Nucleus accumbens (tissue), 56 donors: ENCODE measurements at regions not wholly inside any gene's neighbourhood (a gene's known extent, or its start where the extent isn't known, plus 50 kb on each side); places are given as distances from the start of the nearest gene placed in this dataset.
"Not testable (repeated sequence)": the region's sequence is repeated elsewhere in the genome, so short reads cannot be mapped to it uniquely, and the experiment has no call there.

Source experiments
- DNase-seq, 56 donors: peaks; one replicate each; lab custom pipeline; 2025; lab: John Stamatoyannopoulos, UW

DNA sequence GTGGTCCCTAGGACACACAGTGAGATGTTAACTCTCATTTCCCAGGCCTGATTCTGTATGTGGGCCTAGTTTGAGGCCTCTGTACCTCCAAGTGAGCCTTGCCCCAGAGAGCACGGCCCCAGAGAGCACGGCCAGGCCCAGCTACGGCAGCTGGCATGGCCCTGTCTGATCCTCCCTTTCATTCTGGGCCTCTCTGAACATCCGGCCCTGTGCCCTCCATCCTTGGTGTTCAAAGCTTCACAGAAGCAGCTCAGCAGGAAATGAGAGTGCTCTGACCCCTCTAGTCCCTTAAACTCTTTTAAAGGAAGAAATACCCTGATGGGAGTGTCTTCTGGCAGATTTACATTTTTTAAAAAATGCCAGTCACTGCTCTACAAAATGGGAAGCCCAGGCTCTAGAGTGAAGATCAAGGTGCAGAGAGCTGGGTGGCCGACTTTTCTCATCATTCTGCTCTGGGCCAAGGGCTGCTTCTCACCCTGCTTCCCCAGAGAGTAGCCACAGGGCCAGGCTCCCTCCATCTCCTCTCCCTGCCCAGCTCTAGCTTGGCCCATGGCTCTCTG is 171.9 kb downstream of the RPS24 start:
- no peak for DNase-seq

- no peak for DNase-seq
These were observed 173.6 kb downstream of the RPS24 start for GRCh38 chr10:78207216-78207615.

DNA sequence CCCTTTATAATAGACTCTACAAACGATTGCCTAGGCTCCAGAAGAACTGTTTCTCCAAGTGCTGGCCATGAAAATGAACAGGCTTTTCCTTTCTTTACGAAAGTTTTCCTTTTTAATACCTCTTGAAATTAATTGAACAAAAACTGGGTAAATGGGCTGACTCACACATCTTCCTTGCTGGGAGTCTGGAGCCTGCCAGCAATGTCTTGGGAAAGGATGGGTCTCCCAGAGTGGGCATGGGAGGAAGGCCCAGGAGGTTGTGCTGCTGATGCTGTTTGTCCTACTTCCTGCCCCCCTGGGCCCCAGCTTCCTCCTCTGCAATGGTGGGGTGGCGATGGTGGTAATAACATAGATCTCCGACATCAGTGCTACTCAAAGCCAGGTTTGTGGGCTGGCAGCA is 174.1 kb downstream of the RPS24 start:
- DNase-seq = no peak

- DNase-seq = no peak
These were observed 176.3 kb downstream of the RPS24 start for GRCh38 chr10:78209970-78210369.

- no peak for DNase-seq
These were observed 176.9 kb downstream of the RPS24 start for GRCh38 chr10:78210548-78210947.

DNA sequence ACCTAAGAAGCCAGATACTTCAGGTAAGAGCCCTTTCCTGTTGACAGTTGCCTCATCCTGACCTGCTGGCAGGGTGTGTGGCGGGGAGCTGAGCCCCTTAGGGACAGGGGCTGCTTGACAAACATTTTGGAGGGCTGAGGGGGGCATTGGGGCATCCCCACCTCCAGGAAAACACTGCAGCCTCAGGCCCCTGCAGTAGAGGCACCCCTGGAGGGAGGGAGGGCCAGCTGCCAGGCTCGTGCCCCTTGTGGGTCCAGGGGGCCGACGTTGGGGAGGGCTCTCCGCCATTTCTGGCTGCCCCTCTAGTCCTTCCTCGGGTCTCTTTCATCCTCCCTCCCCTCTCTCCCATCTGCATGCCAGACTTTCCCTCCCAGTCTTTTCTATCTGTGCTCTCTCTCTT is 177.3 kb downstream of the RPS24 start:
- no peak for DNase-seq

GRCh38 chr10:78211561-78212051 is 177.9 kb downstream of the RPS24 start:
- DNase-seq = peak in 41 of 56 donors; percentile 7 to 69 (median 25)

- DNase-seq = peak in 2 of 56 donors; percentile 8 to 27
These were observed 178.6 kb downstream of the RPS24 start for GRCh38 chr10:78212060-78212785.

DNA sequence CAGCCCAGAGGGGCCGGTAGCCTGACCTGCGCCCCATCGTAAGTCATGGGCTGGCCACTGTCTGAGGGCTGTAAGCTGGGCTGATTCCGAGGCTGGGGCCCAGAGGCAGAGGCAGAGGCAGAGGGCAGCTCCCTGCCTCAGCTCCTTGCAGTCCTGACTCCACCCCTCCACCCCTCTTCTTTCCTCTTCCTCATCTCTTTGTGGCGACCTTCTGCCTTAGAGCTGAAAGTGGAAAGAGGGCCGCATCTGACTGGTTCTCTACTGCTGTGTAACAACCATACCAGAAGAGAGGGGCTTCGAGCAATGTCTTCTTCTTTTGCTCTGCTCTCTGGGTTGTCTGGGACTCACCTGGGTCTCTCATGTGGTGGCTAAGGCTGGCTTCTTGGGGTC is 179.1 kb downstream of the RPS24 start:
- no peak for DNase-seq

DNA sequence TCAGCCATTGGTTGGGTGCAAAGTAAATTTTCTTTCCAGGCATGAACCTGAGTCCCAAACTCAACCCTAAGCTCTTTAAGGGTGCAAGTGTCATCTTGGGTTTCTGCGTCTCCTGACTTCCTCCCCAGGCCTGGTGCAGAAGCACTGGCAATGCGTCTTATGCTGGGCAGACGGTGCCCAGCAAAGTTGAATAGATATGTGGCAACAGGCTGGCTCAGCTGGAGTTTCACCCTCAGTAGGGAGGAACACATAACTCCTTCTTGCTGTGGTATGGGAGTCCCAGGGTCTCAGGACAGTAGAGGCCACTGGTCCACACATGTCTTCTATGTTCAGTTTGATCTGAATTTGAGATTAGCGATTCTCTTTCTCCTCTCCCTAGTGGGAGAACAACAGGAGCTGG is 181.3 kb downstream of the RPS24 start:
- no peak for DNase-seq

DNA sequence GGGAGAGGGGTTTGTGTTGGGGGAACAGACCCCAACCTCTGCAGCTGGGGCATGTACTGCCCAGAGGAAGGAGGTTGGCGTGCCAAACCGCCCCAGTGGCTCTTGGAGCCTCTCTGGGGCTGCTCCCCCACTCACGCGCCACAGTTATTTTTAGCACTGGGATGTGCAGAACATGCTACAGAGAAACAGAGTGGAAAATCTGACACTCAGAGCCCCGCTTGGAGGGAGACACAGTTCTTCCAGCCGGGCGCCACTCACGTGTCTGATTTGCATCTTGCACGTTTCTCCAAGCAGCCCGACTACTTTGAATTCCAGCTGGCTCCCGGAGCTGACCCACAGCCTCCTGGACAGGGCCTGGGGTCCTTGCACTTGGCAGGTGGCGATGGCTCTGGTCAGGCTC is 182.0 kb downstream of the RPS24 start:
- peak in 41 of 56 donors; percentile 4 to 68 (median 35) for DNase-seq

GRCh38 chr10:78217336-78217735 is 183.7 kb downstream of the RPS24 start:
- DNase-seq = no peak

DNA sequence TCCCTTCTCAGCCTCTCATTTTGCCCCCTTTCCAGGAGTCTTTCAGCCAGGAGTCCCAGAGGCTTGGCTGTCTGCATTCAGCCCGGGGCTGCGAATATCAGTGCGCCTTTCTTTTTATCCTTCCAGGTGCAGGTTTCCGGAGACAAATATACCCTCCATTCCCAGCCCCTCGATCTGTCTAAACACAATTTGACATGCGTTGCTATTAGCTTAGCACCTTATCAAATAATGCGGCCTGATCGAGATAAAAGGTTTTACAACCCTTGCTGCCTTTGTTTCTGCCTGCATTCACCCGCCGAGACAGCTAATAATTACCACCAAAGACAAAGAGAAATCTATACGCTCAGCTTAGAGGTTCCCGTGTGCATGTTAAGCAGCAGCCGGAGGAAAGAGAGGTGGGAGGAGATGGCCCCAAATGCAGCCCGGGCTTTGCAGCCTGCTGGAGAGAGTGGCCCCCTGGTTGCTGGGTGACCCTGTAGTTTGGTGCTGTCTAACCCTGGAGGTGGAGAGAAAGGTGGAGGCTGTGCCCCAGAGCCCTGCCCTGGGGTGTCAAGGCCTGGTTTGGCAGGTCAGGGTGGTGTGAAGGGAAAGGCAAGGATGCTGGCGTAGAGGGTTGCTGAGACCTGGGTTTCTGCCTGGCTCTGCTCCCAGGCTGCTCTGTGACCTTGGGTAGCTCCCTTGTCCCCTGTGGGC is 185.3 kb downstream of the RPS24 start:
- DNase-seq = no peak

- DNase-seq = not testable (repeated sequence)
These were observed 185.9 kb downstream of the RPS24 start for GRCh38 chr10:78219568-78219967.

GRCh38 chr10:78220781-78221180 is 187.1 kb downstream of the RPS24 start:
- DNase-seq = no peak

- no peak for DNase-seq
These were observed 188.6 kb downstream of the RPS24 start for GRCh38 chr10:78222096-78222790.

GRCh38 chr10:78223088-78223487 is 189.4 kb downstream of the RPS24 start:
- DNase-seq = no peak

DNA sequence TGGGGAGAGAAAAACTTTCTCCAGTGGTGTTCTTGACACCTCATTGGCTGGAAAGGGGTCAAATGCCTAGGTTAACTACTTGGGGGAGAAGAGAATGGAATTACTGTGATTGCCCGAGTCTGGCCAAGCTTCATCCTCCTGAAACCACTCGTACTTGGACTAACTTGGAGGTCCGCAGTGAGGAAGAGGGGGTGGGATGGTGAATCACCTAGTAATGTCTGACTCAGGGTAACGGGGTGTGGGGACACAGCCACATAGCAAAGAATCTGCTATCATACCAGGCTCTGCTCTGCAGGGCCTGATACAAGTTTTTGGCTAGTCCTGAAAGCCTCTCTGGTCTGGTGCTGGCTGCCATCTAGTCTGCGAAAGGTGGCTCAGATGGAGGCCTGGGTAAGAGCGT is 190.9 kb downstream of the RPS24 start:
- no peak for DNase-seq

- DNase-seq = no peak
These were observed 191.9 kb downstream of the RPS24 start for GRCh38 chr10:78225594-78225993.

DNA sequence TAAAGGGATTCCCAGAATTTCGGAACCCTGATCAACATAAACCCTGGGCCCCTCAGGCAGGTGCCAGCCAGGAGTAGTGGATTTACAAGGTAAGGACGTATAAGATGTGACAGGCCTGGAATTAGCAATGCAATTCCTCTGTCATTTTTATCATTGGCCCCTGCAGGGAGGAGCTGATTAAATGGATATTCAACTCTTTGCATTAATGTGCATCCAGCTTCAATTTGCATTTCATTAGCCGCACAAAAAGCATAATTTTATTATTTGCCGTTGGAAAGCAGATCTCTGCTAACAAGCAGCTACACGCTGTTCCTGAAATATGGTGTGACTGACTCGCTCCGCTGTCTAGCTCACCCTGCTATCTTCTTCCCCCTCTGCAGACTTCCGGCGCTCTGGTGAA is 195.8 kb downstream of the RPS24 start:
- DNase-seq = no peak
